HT1080 (cell line): ENCODE measurements at regions not wholly inside any gene's neighbourhood (a gene's known extent, or its start where the extent isn't known, plus 50 kb on each side); places are given as distances from the start of the nearest gene placed in this dataset.
A peak's percentile ranks its signal among the peaks of the same experiment; 100 is the strongest.

Experiments used
- DNase-seq: peaks from one replicate; pipeline ENCODE4 v3.0.0-alpha.2; 2015; ENCODE audit warnings: low read depth

GRCh38 chr12:88775742-88776151 is 195.5 kb upstream of the KITLG start:
- no peak for DNase-seq

GRCh38 chr12:88767699-88768098 is 187.4 kb upstream of the KITLG start:
- no peak for DNase-seq

- no peak for DNase-seq
Measured at GRCh38 chr12:88764781-88765480, 184.7 kb upstream of the KITLG start.

GRCh38 chr12:88763536-88764100 is 183.3 kb upstream of the KITLG start:
- peak; percentile 8 for DNase-seq

- no peak for DNase-seq
Measured at GRCh38 chr12:88758176-88758575, 177.9 kb upstream of the KITLG start.

- no peak for DNase-seq
Measured at GRCh38 chr12:88756917-88757316, 176.6 kb upstream of the KITLG start.

- no peak for DNase-seq
Measured at GRCh38 chr12:88756153-88756552, 175.9 kb upstream of the KITLG start.

GRCh38 chr12:88753707-88754106 is 173.4 kb upstream of the KITLG start:
- DNase-seq, result no peak

GRCh38 chr12:88753066-88753465 is 172.8 kb upstream of the KITLG start:
- DNase-seq, result peak; percentile 31

- no peak for DNase-seq
Measured at GRCh38 chr12:88752183-88752582, 171.9 kb upstream of the KITLG start.

- no peak for DNase-seq
Measured at GRCh38 chr12:88750867-88751543, 170.7 kb upstream of the KITLG start.

GRCh38 chr12:88746386-88746785 is 166.1 kb upstream of the KITLG start:
- DNase-seq, result no peak

- no peak for DNase-seq
Measured at GRCh38 chr12:88743946-88744685, 163.8 kb upstream of the KITLG start.

- no peak for DNase-seq
Measured at GRCh38 chr12:88737838-88738472, 157.7 kb upstream of the KITLG start.

- no peak for DNase-seq
Measured at GRCh38 chr12:88736031-88736430, 155.8 kb upstream of the KITLG start.

GRCh38 chr12:88733008-88733407 is 152.7 kb upstream of the KITLG start:
- no peak for DNase-seq

GRCh38 chr12:88729196-88729595 is 148.9 kb upstream of the KITLG start:
- DNase-seq, result no peak

- peak; percentile 21 for DNase-seq
Measured at GRCh38 chr12:88726806-88727720, 146.8 kb upstream of the KITLG start.

GRCh38 chr12:88725592-88726143 is 145.4 kb upstream of the KITLG start:
- DNase-seq, result no peak

GRCh38 chr12:88723219-88723618 is 142.9 kb upstream of the KITLG start:
- DNase-seq, result no peak
